ENCODE measurements at regions not wholly inside any gene's neighbourhood (a gene's known extent, or its start where the extent isn't known, plus 50 kb on each side); places are given as distances from the start of the nearest gene placed in this dataset.
A peak's percentile ranks its signal among the peaks of the same experiment; 100 is the strongest.

DNA sequence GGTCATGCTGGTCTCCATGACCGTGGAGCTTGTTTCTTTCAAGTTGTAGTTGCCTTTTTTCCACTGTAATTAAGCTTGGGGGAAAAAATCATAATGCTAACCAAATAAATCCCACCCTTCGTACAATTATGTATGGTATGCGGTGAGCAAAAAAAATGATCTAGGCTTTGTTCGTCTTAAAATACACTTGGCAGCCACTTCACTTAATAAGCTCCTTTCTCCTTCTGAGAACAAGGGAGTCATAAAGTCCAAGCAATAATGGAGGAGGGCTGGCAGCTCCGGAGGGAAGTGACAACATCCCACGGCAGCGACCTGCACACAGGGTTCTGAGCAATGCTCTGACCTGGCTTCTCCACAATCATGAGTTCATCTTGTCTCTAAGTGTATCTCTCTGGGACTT lies 91.2 kb upstream of the KLHL29 start:
- ChIA-PET POLR2A (interaction anchor here (0.5 to 0.6 kb wide), 2 partner anchors 50 to 1505 kb away, joined by 3 to 4 read pairs; no protein-coding TSS in a partner anchor), CTCF (interaction anchor here (0.8 to 1.1 kb wide), 2 partner anchors 58 to 61 kb away, joined by 3 to 4 read pairs; no protein-coding TSS in a partner anchor)
- DNase-seq (ENCODE audit: low read depth) = no peak
- TF ChIP-seq, protein P1, sequence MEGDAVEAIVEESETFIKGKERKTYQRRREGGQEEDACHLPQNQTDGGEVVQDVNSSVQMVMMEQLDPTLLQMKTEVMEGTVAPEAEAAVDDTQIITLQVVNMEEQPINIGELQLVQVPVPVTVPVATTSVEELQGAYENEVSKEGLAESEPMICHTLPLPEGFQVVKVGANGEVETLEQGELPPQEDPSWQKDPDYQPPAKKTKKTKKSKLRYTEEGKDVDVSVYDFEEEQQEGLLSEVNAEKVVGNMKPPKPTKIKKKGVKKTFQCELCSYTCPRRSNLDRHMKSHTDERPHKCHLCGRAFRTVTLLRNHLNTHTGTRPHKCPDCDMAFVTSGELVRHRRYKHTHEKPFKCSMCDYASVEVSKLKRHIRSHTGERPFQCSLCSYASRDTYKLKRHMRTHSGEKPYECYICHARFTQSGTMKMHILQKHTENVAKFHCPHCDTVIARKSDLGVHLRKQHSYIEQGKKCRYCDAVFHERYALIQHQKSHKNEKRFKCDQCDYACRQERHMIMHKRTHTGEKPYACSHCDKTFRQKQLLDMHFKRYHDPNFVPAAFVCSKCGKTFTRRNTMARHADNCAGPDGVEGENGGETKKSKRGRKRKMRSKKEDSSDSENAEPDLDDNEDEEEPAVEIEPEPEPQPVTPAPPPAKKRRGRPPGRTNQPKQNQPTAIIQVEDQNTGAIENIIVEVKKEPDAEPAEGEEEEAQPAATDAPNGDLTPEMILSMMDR (IDR thresholded peaks at IDR 0.05; ENCODE audit: insufficient read depth, low read depth, low read length) = no peak
- Histone ChIP-seq H3K36me3 (ENCODE audit: control insufficient read depth, insufficient read depth, low read length) (no peaks in the 10 kb centered on the region), H3K4me3 (ENCODE audit: low read depth, low read length) (no peak overlapping the region), H3K27me3 (ENCODE audit: control insufficient read depth, insufficient read depth, low read length) (no peaks in the 10 kb centered on the region)

DNA sequence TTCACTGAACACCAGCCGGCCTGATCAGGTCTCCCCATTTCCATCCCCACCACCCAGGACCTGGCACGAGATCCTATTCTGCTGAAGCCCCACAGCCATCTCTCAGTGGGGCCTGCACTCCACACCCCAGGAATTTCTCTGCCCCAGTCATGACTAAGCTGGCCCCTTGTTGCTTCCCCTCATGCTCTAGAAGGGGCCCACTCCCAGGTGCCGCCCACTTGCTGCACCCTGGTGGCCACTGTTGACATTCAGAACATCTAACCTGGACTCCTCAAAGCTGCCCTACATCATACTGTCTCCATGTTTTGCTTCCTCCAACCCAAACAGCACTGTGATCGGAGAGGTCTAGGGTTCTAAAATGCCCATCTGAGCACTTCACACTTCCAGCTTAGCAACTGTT lies 90.7 kb upstream of the KLHL29 start:
- DNase-seq (ENCODE audit: low read depth) = no peak
- Histone ChIP-seq H3K4me3 (ENCODE audit: low read depth, low read length) (no peak overlapping the region), H3K27me3 (ENCODE audit: control insufficient read depth, insufficient read depth, low read length) (no peaks in the 10 kb centered on the region), H3K36me3 (ENCODE audit: control insufficient read depth, insufficient read depth, low read length) (no peaks in the 10 kb centered on the region)
- POLR2A ChIA-PET = interaction anchor here (0.5 to 0.6 kb wide), 2 partner anchors 50 to 1506 kb away, joined by 3 to 4 read pairs; no protein-coding TSS in a partner anchor
- TF ChIP-seq, protein P1 (IDR thresholded peaks at IDR 0.05; ENCODE audit: insufficient read depth, low read depth, low read length) = 0 out of 2 replicates have a peak, but pooled peaks have one; percentile 5
- CTCF ChIA-PET = interaction anchor here (0.8 to 1.1 kb wide), 2 partner anchors 58 to 60 kb away, joined by 3 to 4 read pairs; no protein-coding TSS in a partner anchor

- H3K4me3 ChIP-seq (ENCODE audit: low read depth, low read length) = no peak overlapping the region
- no peaks in the 10 kb centered on the region for H3K36me3 ChIP-seq (ENCODE audit: control insufficient read depth, insufficient read depth, low read length)
- ChIA-PET POLR2A (no interaction called here), CTCF (interaction anchor here (1.6 kb wide), 1 partner anchor 26 kb away, joined by 3 read pairs; no protein-coding TSS in a partner anchor)
- TF ChIP-seq, protein P1 (IDR thresholded peaks at IDR 0.05; ENCODE audit: insufficient read depth, low read depth, low read length) = no peak
- no peak for DNase-seq (ENCODE audit: low read depth)
- peaks cover 2% of the 10 kb centered on the region; the same call in 1 of the 2 replicates for H3K27me3 ChIP-seq (ENCODE audit: control insufficient read depth, insufficient read depth, low read length)
Measured at GRCh38 chr2:23296691-23297090, 88.3 kb upstream of the KLHL29 start.

DNA sequence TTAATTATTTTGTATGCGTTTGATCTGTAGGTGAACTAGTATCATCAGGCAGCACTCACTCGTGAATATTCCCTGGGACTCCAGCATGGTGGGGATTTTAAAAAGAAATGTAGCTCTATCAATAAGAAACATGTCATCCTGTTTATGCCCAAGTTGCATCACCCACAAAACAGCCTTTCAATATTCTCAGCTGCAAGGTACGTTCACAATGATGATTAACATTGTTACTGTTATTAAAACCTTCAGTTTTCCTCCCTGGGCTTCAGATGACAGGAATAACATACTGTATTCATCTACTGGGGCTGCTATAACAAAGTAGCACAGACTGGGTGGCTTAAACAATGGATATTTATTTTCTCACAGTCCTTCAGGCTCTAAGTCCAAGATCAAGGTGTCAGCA lies 87.9 kb upstream of the KLHL29 start:
- CTCF ChIA-PET = interaction anchor here (1.6 kb wide), 1 partner anchor 26 kb away, joined by 3 read pairs; no protein-coding TSS in a partner anchor
- TF ChIP-seq, protein P1 (IDR thresholded peaks at IDR 0.05; ENCODE audit: insufficient read depth, low read depth, low read length) = no peak
- H3K36me3 ChIP-seq (ENCODE audit: control insufficient read depth, insufficient read depth, low read length) = no peaks in the 10 kb centered on the region
- H3K4me3 ChIP-seq (ENCODE audit: low read depth, low read length) = no peak overlapping the region
- POLR2A ChIA-PET = no interaction called here
- peaks cover 2% of the 10 kb centered on the region; the same call in 1 of the 2 replicates for H3K27me3 ChIP-seq (ENCODE audit: control insufficient read depth, insufficient read depth, low read length)
- no peak for DNase-seq (ENCODE audit: low read depth)

- TF ChIP-seq, protein P1 (IDR thresholded peaks at IDR 0.05; ENCODE audit: insufficient read depth, low read depth, low read length) = no peak
- ChIA-PET CTCF (no interaction called here), POLR2A (no interaction called here)
- no peak for DNase-seq (ENCODE audit: low read depth)
- H3K36me3 ChIP-seq (ENCODE audit: control insufficient read depth, insufficient read depth, low read length) = no peaks in the 10 kb centered on the region
- no peak overlapping the region for H3K4me3 ChIP-seq (ENCODE audit: low read depth, low read length)
- H3K27me3 ChIP-seq (ENCODE audit: control insufficient read depth, insufficient read depth, low read length) = peaks cover 2% of the 10 kb centered on the region; the same call in 1 of the 2 replicates
Measured at GRCh38 chr2:23298551-23298950, 86.4 kb upstream of the KLHL29 start.

Measured in BJ (cell line).